K562 (cell line): ENCODE measurements at regions not wholly inside any gene's neighbourhood (a gene's known extent, or its start where the extent isn't known, plus 50 kb on each side); places are given as distances from the start of the nearest gene placed in this dataset.

Experiments
- ATAC-seq: fragments of 200-7000 bp; cut with Tn5 transposase; 3 replicates; pipeline ENCODE4 v1.9.1; 2020; ENCODE audit warnings: moderate library complexity
- BruUV-seq: library from RNA; stranded (reverse); fragments of 400-500 nt; replicated peaks from 2 replicates; lab custom pipeline; 2021; lab: Mats Ljungman, UMichigan
- CTCF ChIA-PET: fragments of 300-600 bp; formaldehyde crosslinking; extraction: SDS; loops from one replicate; lab custom pipeline; 2021; ENCODE audit warnings: low intra/inter-chr PET ratio; lab: Yijun Ruan, JAX
- POLR2A ChIA-PET: fragments of 300-600, 350-650 bp; sonication (Branson Sonifier 250); formaldehyde crosslinking; extraction: SDS; loops from one replicate; lab custom pipeline; 2021; ENCODE audit warnings: antibody characterized with exemption, inconsistent platforms; lab: Yijun Ruan, JAX
- DNase-seq, 4 experiments: peaks; one replicate each; pipeline versions ENCODE4 v3.0.0 to v3.0.0-alpha.2; 2011 to 2018; ENCODE audit warnings: low spot score in 3 of 4, mixed read lengths in 3 of 4; ENCODE audit errors: extremely low read depth in 1 of 4
- FAIRE-seq: peaks from 2 replicates; lab custom pipeline; 2011; peaks lifted over from hg19 to GRCh38; lab: Jason Lieb, UNC
- H2AFZ ChIP-seq: 2 replicates; pipeline ENCODE4 v1.6.0; 2011; ENCODE audit warnings: low read depth, low read length, control low read depth, inconsistent platforms
- H3K27ac ChIP-seq: fragments of 200-600 bp; 3 replicates; pipeline ENCODE4 v1.8.0; 2011; ENCODE audit warnings: low read depth, mild to moderate bottlenecking, control low read depth, inconsistent platforms, low read length, moderate library complexity, mixed read lengths; ENCODE audit errors: extremely low read depth
- H3K27me3 ChIP-seq, 2 experiments: fragments of 300-600 bp in 1 of 2; 2 replicates in 1 of 2; 3 replicates in 1 of 2; pipeline versions ENCODE4 v1.6.0 to v1.8.0; 2011; ENCODE audit warnings: inconsistent platforms in 2 of 2, low read length in 2 of 2, mild to moderate bottlenecking in 1 of 2, mixed read lengths in 1 of 2, moderate library complexity in 1 of 2; ENCODE audit not compliant: control insufficient read depth in 2 of 2, insufficient read depth in 2 of 2
- H3K36me3 ChIP-seq: fragments of 300-600 bp; 3 replicates; pipeline ENCODE4 v1.8.0; 2011; ENCODE audit warnings: mild to moderate bottlenecking, low read length, inconsistent platforms; ENCODE audit not compliant: control insufficient read depth, insufficient read depth
- H3K4me1 ChIP-seq, 2 experiments: fragments of 200-600 bp in 1 of 2; replicated peaks in 1 of 2; 2 replicates in 1 of 2; 3 replicates in 1 of 2; pipeline versions ENCODE4 v1.5.1 to v1.8.0; 2011; ENCODE audit warnings: inconsistent platforms in 2 of 2, low read length in 2 of 2, mild to moderate bottlenecking in 1 of 2, mixed read lengths in 1 of 2, moderate library complexity in 1 of 2; ENCODE audit not compliant: control insufficient read depth in 2 of 2, insufficient read depth in 2 of 2
- H3K4me2 ChIP-seq: 2 replicates; pipeline ENCODE4 v1.6.1; 2011; ENCODE audit warnings: low read length, control low read depth, inconsistent platforms, mixed read lengths; ENCODE audit not compliant: insufficient read depth
- H3K4me3 ChIP-seq: fragments of 200-600 bp; sonication (generic), shearing (Covaris generic); 2 replicates; pipeline ENCODE4 v1.5.1; 2016; ENCODE audit warnings: control low read depth, inconsistent platforms
- H3K79me2 ChIP-seq: fragments of 200-600 bp; 3 replicates; pipeline ENCODE4 v1.8.0; 2011; ENCODE audit warnings: low read length, inconsistent platforms; ENCODE audit not compliant: control insufficient read depth, insufficient read depth
- H3K9ac ChIP-seq, 2 experiments: 2 replicates each; pipeline versions ENCODE4 v1.6.0 to v1.6.1; 2011; ENCODE audit warnings: low read depth in 2 of 2, low read length in 2 of 2, control low read depth in 1 of 2, inconsistent platforms in 1 of 2, mild to moderate bottlenecking in 1 of 2, mixed read lengths in 1 of 2; ENCODE audit not compliant: insufficient read depth in 1 of 2
- H3K9me1 ChIP-seq: one replicate; pipeline ENCODE4 v1.6.0; 2011; ENCODE audit warnings: inconsistent platforms, mild to moderate bottlenecking, low read length, moderate library complexity; ENCODE audit not compliant: control insufficient read depth, insufficient read depth
- H3K9me3 ChIP-seq: replicated peaks from 2 replicates; pipeline ENCODE4 v1.5.1; 2011; ENCODE audit warnings: low read depth, low read length, inconsistent platforms; ENCODE audit not compliant: control insufficient read depth, insufficient read depth
- H4K20me1 ChIP-seq: replicated peaks from 2 replicates; pipeline ENCODE4 v1.6.1; 2011; ENCODE audit warnings: low read length, inconsistent platforms, mixed read lengths; ENCODE audit not compliant: control insufficient read depth, insufficient read depth
- ATF2 ChIP-seq: sonication (generic); formaldehyde crosslinking; IDR thresholded peaks from 2 replicates; pipeline ENCODE4 v1.8.1; 2022; ENCODE audit warnings: missing genetic modification reagents
- CREB1 ChIP-seq, 2 experiments: sonication (generic) in 1 of 2; formaldehyde crosslinking in 1 of 2; IDR thresholded peaks; 2 replicates each; pipeline versions ENCODE4 v1.6.1 to v1.8.0; 2012 to 2022; ENCODE audit warnings: inconsistent platforms in 1 of 2, mild to moderate bottlenecking in 1 of 2, missing genetic modification reagents in 1 of 2, moderate library complexity in 1 of 2
- E2F6 ChIP-seq, 2 experiments: IDR thresholded peaks; 2 replicates each; pipeline ENCODE4 v1.6.1; 2011; ENCODE audit warnings: borderline replicate concordance in 1 of 2, control low read depth in 1 of 2, low read depth in 1 of 2, low read length in 1 of 2, mild to moderate bottlenecking in 1 of 2, mixed read lengths in 1 of 2, moderate library complexity in 1 of 2; ENCODE audit not compliant: insufficient read depth in 1 of 2, insufficient read length in 1 of 2, poor library complexity in 1 of 2, severe bottlenecking in 1 of 2; ENCODE audit errors: extremely low read depth in 1 of 2
- FOXK1 ChIP-seq: sonication (generic); formaldehyde crosslinking; IDR thresholded peaks from 2 replicates; pipeline ENCODE4 v1.8.0; 2022; ENCODE audit warnings: missing genetic modification reagents, mild to moderate bottlenecking, borderline replicate concordance
- FOXM1 ChIP-seq, 2 experiments: fragments of 450-650 bp in 1 of 2; sonication (generic) in 1 of 2; formaldehyde crosslinking in 1 of 2; IDR thresholded peaks; 2 replicates each; pipeline versions ENCODE4 v1.6.1 to v1.9.0; 2017 to 2022; ENCODE audit warnings: low read depth in 2 of 2, mild to moderate bottlenecking in 2 of 2, missing genetic modification reagents in 1 of 2, moderate library complexity in 1 of 2
- GATAD2B ChIP-seq: fragments of 450-650 bp; IDR thresholded peaks from 2 replicates; pipeline ENCODE4 v1.6.1; 2017; ENCODE audit warnings: mild to moderate bottlenecking, borderline replicate concordance
- MBD1 ChIP-seq: fragments of 250-450 bp; sonication (Bioruptor Pico); IDR thresholded peaks from 2 replicates; pipeline ENCODE4 v1.8.0; 2022; ENCODE audit warnings: inconsistent platforms
- NRF1 ChIP-seq, 2 experiments: fragments of 450-650 bp; IDR thresholded peaks in 1 of 2; conservative IDR thresholded peaks in 1 of 2; 2 replicates each; pipeline ENCODE4 v1.6.1; 2014; ENCODE audit warnings: mild to moderate bottlenecking in 2 of 2
- RUNX1 ChIP-seq: sonication (generic); IDR thresholded peaks from 2 replicates; pipeline ENCODE4 v1.6.1; 2016; ENCODE audit warnings: antibody characterized with exemption, low read depth
- SRSF3 ChIP-seq: fragments of 200-400 bp; formaldehyde crosslinking; IDR thresholded peaks from 2 replicates; pipeline ENCODE4 v1.6.1; 2016; ENCODE audit warnings: mild to moderate bottlenecking, low read length, moderate library complexity; ENCODE audit not compliant: insufficient read depth
- TCF3 ChIP-seq: sonication (generic); formaldehyde crosslinking; IDR thresholded peaks from 2 replicates; pipeline ENCODE4 v1.4.0; 2020; ENCODE audit warnings: mild to moderate bottlenecking, missing genetic modification reagents
- TEAD1 ChIP-seq, 2 experiments: fragments of 450-650 bp in 1 of 2; sonication (generic) in 1 of 2; formaldehyde crosslinking; IDR thresholded peaks; 2 replicates each; pipeline versions ENCODE4 v1.4.0 to v1.8.0; 2020 to 2022; ENCODE audit warnings: mild to moderate bottlenecking in 2 of 2, missing genetic modification reagents in 1 of 2
- USF1 ChIP-seq: sonication (generic); formaldehyde crosslinking; IDR thresholded peaks from 2 replicates; pipeline ENCODE4 v1.9.0; 2022; ENCODE audit warnings: mild to moderate bottlenecking, missing genetic modification reagents
- ZC3H4 ChIP-seq: sonication (generic); formaldehyde crosslinking; IDR thresholded peaks from 2 replicates; pipeline ENCODE4 v1.9.0; 2021; ENCODE audit warnings: missing genetic modification reagents, borderline replicate concordance
- ZNF121 ChIP-seq: sonication (generic); formaldehyde crosslinking; conservative IDR thresholded peaks from 2 replicates; pipeline ENCODE4 v1.8.0; 2022; ENCODE audit warnings: missing genetic modification reagents
- in situ Hi-C: fragments of 300-500 bp; cut with MboI; formaldehyde crosslinking; loops from 4 replicates; pipeline ENCODE4 v1.15.0; 2018; ENCODE audit warnings: inconsistent platforms, mixed read lengths
- intact Hi-C: fragments of 100-400 bp; cut with micrococcal nuclease; formaldehyde crosslinking; loops from 2 replicates; pipeline ENCODE4 v1.14.2; 2022

DNA sequence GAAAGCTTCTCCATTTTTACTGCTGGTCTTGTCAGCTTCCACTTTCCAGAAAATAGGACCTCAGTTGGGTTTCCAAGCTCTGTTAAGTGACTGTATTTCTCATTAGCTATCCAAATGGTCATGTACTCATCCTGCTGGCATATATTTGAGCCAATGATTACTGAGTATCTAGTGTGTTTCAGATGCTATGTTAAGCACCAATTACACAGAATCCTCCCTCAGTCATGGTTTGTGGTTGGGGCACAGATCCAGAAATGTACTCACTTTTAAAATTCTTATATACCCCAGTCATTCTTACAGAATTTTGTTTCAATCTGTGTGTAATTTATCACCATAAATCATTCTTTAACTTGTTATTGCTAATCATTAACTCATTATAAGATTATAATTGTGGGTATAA is 362.3 kb upstream of the MTPN start:
- in situ Hi-C loops: no loop called here
- H3K79me2 ChIP-seq: no peaks in the 10 kb centered on the region
- BruUV-seq: no TSS peak
- H2AFZ ChIP-seq: no peak overlapping the region
- ChIA-PET POLR2A (no interaction called here), CTCF (no interaction called here)
- H3K4me1 ChIP-seq: no peaks in the 10 kb centered on the region
- H3K27me3 ChIP-seq: no peaks in the 10 kb centered on the region
- ATAC-seq (no peak), DNase-seq (no peak), FAIRE-seq (no peak)
- no peak overlapping the region for H3K9ac ChIP-seq
- no peaks in the 10 kb centered on the region for H3K9me3 ChIP-seq
- H3K36me3 ChIP-seq: no peaks in the 10 kb centered on the region
- H4K20me1 ChIP-seq: no peaks in the 10 kb centered on the region
- intact Hi-C loops: no loop called here
- H3K4me3 ChIP-seq: no peak overlapping the region
- H3K4me2 ChIP-seq: no peak overlapping the region
- no peaks in the 10 kb centered on the region for H3K9me1 ChIP-seq
- H3K27ac ChIP-seq: no peak overlapping the region
- TF ChIP-seq TCF3 (CRISPR knock-in tag) (no peak), FOXM1 (IDR thresholded peaks at IDR 0.05; ENCODE audit: low read depth) (no peak), FOXM1 (CRISPR knock-in tag; IDR thresholded peaks at IDR 0.05; ENCODE audit: low read depth) (no peak), NRF1 (conservative IDR thresholded peaks at IDR 0.05 in 1 of 2, IDR thresholded peaks at IDR 0.05 in 1 of 2) (no peak), E2F6 (IDR thresholded peaks at IDR 0.05; ENCODE audit: borderline replicate concordance in 1 of 2, extremely low read depth in 1 of 2, insufficient read depth in 1 of 2, insufficient read length in 1 of 2, low read depth in 1 of 2, low read length in 1 of 2, poor library complexity in 1 of 2, severe bottlenecking in 1 of 2) (no peak), USF1 (CRISPR knock-in tag) (no peak), ATF2 (CRISPR knock-in tag) (no peak), RUNX1 (no peak), MBD1 (CRISPR knock-in tag) (no peak), CREB1 (IDR thresholded peaks at IDR 0.05) (no peak), CREB1 (CRISPR knock-in tag; IDR thresholded peaks at IDR 0.05) (no peak), FOXK1 (CRISPR knock-in tag) (no peak), SRSF3 (no peak), TEAD1 (CRISPR knock-in tag; IDR thresholded peaks at IDR 0.05) (no peak), ZNF121 (CRISPR knock-in tag) (no peak), ZC3H4 (CRISPR knock-in tag) (no peak), GATAD2B (no peak)
